GM19397 (cell line): ENCODE measurements at regions not wholly inside any gene's neighbourhood (a gene's known extent, or its start where the extent isn't known, plus 50 kb on each side); places are given as distances from the start of the nearest gene placed in this dataset.
"Not testable (repeated sequence)": the region's sequence is repeated elsewhere in the genome, so short reads cannot be mapped to it uniquely, and the experiment has no call there.

ENCODE experiments used
- ATAC-seq: cut with Tn5 transposase; IDR thresholded peaks from one replicate; pipeline ENCODE4 v1.9.1; 2021; ENCODE audit warnings: mild to moderate bottlenecking, moderate library complexity; ENCODE audit not compliant: unreplicated experiment

- ATAC-seq: no peak
These were observed 447.9 kb upstream of the TECRL start for GRCh38 chr4:64857198-64857597.

GRCh38 chr4:64846417-64846816 lies 437.2 kb upstream of the TECRL start:
- no peak for ATAC-seq

GRCh38 chr4:64829749-64830148 lies 420.5 kb upstream of the TECRL start:
- no peak for ATAC-seq

GRCh38 chr4:64824591-64824990 lies 415.3 kb upstream of the TECRL start:
- ATAC-seq: no peak

- no peak for ATAC-seq
These were observed 413.2 kb upstream of the TECRL start for GRCh38 chr4:64822405-64822804.

DNA sequence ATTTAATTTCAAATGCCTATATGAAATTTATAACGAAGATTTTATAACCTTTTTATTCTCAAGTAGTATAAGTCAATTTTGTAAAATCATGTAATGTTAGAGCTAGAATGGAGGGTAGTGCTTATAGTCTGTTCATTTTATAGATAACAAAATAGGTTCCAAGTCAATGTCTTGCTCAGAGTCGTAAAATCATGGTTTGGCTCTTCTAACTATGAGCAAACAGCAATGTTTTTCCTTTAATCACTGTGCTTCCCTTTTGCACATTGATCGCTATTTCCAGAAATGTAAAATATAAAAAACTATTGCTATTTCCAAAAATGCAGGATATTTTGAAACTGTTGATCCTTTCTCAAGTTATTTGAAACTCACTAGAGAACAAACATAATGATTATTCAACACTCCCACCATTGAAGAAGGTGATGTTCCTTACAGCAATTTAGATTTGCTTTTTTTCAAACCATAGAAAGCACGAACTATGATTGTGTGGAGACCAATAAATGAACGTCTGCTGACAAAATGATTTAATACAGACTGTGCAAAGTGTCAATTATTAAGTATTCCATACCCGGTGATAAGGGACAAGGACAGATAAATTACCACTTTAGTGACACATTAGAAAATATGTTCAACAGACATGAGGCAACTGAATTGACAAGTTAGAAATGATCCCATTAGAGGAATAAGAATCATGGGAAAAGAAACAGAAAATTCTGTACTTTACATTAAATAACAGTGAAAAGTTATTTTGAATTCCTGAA lies 412.1 kb upstream of the TECRL start:
- no peak for ATAC-seq

- no peak for ATAC-seq
These were observed 405.4 kb upstream of the TECRL start for GRCh38 chr4:64814616-64815015.

- no peak for ATAC-seq
These were observed 398.6 kb upstream of the TECRL start for GRCh38 chr4:64807821-64808220.

DNA sequence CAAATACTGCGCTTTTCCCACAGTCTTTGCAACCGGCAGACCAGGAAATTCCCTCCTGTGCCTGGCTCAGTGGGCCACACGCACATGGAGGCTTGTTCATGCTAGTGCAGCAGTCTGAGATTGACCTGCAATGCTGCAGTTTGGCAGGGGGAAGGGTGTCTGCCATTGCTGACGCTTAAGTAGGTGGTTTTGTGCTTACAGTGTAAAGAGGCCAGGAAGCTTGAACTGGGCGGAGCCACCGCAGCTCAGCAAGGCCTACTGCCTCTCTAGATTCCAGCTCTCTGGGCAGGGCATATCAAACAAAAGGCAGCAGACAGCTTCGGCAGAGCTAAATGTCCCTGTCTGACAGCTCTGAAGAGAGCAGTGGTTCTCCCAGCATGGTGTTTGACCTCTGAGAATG lies 390.5 kb upstream of the TECRL start:
- no peak for ATAC-seq

DNA sequence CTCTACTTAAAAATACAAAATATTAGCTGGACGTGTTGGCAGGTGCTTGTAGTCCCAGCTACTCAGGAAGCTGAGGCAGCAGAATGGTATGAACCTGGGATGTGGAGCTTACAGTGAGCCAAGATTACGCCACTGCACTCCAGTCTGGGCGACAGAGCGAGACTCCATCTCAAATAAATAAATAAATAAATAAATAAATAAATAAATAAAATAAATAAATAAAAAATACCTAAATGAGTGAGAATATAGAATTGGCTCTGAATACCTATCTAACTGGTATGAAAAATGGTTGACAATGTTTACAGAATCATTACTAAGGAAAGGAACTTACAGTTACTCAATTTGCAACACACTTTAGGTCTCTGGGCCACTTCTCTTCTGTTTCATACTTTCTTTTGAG lies 389.6 kb upstream of the TECRL start:
- ATAC-seq: not testable (repeated sequence)

DNA sequence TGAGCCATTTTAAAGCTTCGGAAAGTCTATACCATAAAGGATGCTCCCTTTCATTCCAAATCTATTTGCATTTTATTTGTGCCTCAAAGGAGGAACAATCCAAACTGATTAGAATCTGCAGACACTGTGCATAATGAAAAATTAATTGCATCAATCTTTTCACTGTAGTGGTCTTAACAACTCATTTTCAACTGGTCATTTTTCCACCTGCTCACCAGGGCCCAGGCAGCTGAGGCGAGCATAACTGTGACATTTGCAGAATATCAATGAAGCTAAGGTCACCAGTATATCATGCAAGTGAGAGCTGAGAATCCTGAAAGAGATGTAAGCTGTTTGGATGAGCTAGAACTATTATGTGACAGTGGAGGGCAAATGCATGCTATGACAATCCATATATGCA lies 387.3 kb upstream of the TECRL start:
- ATAC-seq: no peak

- ATAC-seq: no peak
These were observed 374.9 kb upstream of the TECRL start for GRCh38 chr4:64784125-64784524.

DNA sequence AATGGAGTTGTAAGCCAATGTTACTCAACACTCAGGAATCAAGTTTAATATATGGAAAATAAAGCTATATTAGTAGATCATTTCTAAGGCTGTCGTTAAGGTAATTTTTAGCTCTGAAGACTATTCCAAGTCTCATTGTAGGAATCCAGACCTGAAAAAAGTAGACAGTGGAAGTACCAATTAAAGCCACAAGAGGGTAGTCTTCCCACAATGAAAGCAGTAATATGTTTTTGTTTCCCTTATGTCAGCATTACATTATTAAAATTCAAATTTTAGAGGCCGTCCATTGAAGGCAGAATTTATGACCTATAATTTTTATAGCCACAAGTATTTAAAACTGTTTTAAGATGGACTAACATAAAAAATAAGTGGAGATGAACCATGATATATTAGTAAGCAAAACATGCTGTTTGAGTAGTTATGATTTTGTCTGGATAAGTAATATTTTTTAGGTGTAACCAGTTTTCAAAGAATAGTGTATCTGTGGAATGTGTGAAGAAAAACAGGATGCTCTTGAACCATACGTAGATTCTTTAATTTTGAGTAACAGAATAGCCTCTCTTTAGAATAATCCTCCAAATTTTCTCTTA lies 372.6 kb upstream of the TECRL start:
- no peak for ATAC-seq

DNA sequence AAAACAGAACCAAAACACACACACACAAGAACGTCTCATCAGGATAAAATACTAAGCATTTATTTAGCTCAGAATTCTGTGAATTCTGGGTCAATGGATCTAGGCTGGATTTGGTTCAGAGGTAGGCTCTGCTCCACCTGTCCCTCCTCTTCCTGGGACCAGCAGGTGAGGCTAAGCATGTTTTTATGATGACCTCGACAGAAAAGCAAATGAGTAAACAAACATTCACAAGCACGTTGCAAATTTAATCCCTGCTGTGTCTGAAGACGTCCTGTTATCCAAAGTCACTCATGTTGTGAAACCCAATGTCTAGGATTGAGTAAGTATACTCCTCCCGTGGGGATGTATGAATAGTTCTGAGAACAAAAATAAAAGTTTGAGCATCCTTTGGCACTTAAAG lies 371.4 kb upstream of the TECRL start:
- no peak for ATAC-seq

DNA sequence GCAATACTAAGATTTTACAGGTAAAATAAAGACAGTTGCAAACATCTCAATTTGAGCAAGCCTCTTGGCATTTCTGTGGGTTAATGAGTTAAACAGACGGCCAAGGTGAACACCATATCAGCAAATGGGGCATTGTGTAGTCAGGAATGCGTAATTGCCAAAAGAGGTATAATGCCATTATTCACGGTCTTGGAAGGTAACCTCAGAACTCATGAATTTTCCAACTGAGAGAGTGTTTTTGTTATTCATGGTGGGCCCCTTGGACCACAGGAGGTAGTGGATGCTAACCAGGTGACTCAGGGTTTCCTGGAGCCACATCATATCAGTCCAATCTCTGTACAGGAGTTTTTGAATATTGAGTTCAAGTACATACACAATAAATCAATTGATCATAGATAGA lies 368.0 kb upstream of the TECRL start:
- ATAC-seq: no peak

DNA sequence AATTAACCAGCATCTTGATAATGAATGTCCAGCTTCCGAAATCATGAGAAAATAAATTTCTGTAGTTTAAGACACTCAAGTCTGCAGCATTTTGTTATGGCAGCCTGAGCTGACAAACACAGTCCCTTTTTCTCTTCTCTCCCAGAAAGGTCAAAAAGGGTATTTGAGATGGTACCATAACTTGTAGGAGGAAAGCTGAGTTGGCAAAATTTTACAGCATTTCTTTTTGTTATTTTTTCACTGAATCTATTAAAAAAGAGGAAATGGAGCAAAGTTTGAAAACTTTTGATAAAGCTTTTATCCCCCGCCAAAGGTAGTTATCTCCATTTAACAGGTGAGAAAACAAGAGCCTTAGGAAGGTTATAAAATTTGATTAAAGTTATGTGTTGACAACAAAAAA lies 367.6 kb upstream of the TECRL start:
- ATAC-seq: no peak

- ATAC-seq: no peak
These were observed 365.4 kb upstream of the TECRL start for GRCh38 chr4:64774626-64775025.

DNA sequence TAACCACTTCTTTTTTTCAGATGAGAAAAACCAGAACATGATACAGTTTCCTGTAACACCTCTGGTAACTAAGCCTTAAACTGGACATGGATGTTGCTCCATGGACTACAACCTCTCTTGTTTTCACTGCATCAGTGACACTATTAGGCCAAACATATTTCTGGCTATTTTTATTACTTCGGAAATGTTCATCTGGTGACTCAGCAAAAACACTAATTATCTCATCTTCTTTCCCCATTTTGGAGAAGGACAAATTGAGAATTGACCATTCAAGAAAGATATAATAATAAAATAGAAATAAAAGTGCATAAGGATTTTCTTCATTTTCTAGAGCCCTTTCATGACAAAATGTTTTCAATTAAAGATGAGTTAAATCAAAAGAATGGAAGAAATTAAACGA lies 361.9 kb upstream of the TECRL start:
- no peak for ATAC-seq

DNA sequence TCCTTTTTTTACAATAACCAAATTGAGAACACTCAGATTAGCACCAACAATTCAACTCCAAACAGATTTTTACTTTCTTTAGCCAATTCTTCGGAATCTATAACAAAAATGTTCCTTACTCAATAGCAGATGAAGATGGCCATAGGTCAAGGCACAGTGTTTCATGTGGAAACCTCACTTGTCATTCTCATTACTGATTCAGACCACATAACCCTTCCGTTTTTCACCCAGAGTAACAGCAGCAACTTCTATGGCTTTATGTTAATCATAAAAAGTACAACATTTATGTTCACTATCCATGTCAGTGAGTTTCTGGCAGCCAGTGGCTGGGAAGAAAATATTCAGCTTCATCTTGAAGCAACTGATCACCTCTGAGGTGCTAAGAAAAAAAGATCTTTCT lies 358.3 kb upstream of the TECRL start:
- no peak for ATAC-seq

DNA sequence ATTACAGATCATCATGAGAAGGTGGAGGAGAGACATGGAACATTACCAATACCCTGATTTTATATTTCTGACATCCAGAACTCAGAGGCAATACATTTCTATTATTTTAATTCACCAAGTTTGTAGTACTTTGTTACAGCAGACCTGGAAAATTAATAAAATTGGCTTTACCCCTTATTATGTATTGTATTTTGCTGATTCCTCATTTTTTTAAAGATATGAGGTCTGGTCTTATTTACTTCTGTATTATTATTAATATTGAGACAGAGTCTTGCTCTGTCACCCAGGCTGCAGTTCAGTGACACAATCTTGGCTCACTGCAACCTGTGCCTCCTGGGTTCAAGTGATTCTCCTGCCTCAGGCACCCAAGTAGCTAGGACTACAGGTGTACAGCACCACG lies 357.3 kb upstream of the TECRL start:
- ATAC-seq: no peak

- ATAC-seq: no peak
These were observed 346.8 kb upstream of the TECRL start for GRCh38 chr4:64756016-64756415.

DNA sequence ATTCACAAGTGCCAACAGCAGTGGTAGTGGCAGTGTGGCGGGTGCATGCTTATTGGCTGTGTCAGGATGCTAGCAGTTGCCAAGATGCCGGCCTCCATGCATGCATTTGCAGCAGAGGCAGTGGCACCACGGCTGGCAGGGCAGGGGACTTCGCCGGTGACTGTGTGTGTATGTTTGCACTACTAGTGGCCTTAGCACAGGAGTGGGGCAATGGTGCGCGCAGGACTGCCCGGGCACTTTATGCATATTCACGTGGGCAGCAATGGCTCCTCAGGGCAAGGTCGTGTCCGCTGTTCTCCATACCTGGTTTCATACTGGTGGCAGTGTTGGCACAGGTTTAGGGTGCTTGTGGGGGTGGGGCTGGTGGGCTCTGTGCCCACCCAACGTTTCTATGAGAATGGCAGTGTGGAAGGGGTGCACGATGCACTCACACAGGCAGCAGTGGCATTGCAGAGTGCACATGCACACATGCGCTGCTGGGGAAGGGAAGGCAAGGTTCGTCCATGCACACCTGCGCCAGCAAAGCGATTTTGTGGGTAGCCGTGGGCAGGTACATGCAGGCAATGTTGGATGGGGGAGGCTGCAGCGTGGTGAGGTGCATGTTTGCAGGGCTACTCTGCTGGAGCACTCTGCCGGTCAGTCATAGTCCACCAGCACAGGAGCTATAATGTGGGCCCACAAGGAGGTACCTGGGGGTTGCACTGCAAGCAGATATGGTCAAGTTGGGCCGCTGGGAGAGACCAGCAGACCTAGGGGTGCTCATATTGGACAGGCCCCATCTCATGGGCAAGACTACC lies 338.9 kb upstream of the TECRL start:
- no peak for ATAC-seq
